MM.1S (cell line): ENCODE measurements at regions not wholly inside any gene's neighbourhood (a gene's known extent, or its start where the extent isn't known, plus 50 kb on each side); places are given as distances from the start of the nearest gene placed in this dataset.
"Not testable (repeated sequence)": the region's sequence is repeated elsewhere in the genome, so short reads cannot be mapped to it uniquely, and the experiment has no call there.

Source experiments
- DNase-seq: peaks from one replicate; pipeline ENCODE4 v3.0.0-alpha.2; 2015
- H2AFZ ChIP-seq: fragments of 300-600 bp; sonication (generic); 2 replicates; pipeline ENCODE4 v1.6.0; 2016; ENCODE audit warnings: antibody characterized with exemption, low read length
- H3F3A ChIP-seq: fragments of 300-600 bp; sonication (generic); 2 replicates; pipeline ENCODE4 v1.6.1; 2016; ENCODE audit warnings: mild to moderate bottlenecking, antibody characterized with exemption, low read length, moderate library complexity, mixed read lengths; ENCODE audit not compliant: insufficient read depth
- H3K27ac ChIP-seq: fragments of 300-600 bp; sonication (generic); 2 replicates; pipeline ENCODE4 v1.5.1; 2016; ENCODE audit warnings: mild to moderate bottlenecking, low read length
- H3K27me3 ChIP-seq: fragments of 300-600 bp; sonication (generic); replicated peaks from 2 replicates; pipeline ENCODE4 v1.6.0; 2016; ENCODE audit warnings: low read length; ENCODE audit not compliant: insufficient read depth
- H3K36me3 ChIP-seq: fragments of 300-600 bp; sonication (generic); replicated peaks from 2 replicates; pipeline ENCODE4 v1.6.1; 2016; ENCODE audit warnings: mild to moderate bottlenecking, low read length, mixed read lengths; ENCODE audit not compliant: insufficient read depth
- H3K4me1 ChIP-seq: fragments of 300-600 bp; sonication (generic); 2 replicates; pipeline ENCODE4 v1.6.1; 2016; ENCODE audit warnings: low read length, mixed read lengths
- H3K4me2 ChIP-seq: fragments of 300-600 bp; sonication (generic); 2 replicates; pipeline ENCODE4 v1.6.0; 2016; ENCODE audit warnings: low read depth, low read length
- H3K4me3 ChIP-seq: fragments of 300-600 bp; sonication (generic); 2 replicates; pipeline ENCODE4 v1.5.1; 2016; ENCODE audit warnings: low read length, mixed read lengths
- H3K79me2 ChIP-seq: fragments of 300-600 bp; sonication (generic); 2 replicates; pipeline ENCODE4 v1.6.1; 2016; ENCODE audit warnings: mixed run types, low read length, mixed read lengths
- H3K9ac ChIP-seq: fragments of 300-600 bp; sonication (generic); 2 replicates; pipeline ENCODE4 v1.6.1; 2016; ENCODE audit warnings: low read length, mixed read lengths
- H3K9me2 ChIP-seq: fragments of 300-600 bp; sonication (generic); replicated peaks from 2 replicates; pipeline ENCODE4 v1.6.1; 2016; ENCODE audit warnings: mild to moderate bottlenecking, low read length, mixed read lengths; ENCODE audit not compliant: insufficient read depth
- H3K9me3 ChIP-seq: fragments of 300-600 bp; sonication (generic); replicated peaks from 2 replicates; pipeline ENCODE4 v1.6.1; 2016; ENCODE audit warnings: mild to moderate bottlenecking, low read length, mixed read lengths; ENCODE audit not compliant: insufficient read depth
- H4K20me1 ChIP-seq: fragments of 300-600 bp; sonication (generic); 2 replicates; pipeline ENCODE4 v1.6.1; 2016; ENCODE audit warnings: mild to moderate bottlenecking, low read length, moderate library complexity, mixed read lengths; ENCODE audit not compliant: insufficient read depth
- CTCF ChIP-seq: fragments of 300-600 bp; sonication (generic); IDR thresholded peaks from 2 replicates; pipeline ENCODE4 v1.5.1; 2016; ENCODE audit warnings: antibody characterized with exemption, low read length, mixed read lengths
- EZH2 ChIP-seq: fragments of 300-600 bp; sonication (generic); optimal IDR thresholded peaks from 2 replicates; pipeline ENCODE3; 2017; ENCODE audit warnings: low read depth, mild to moderate bottlenecking, antibody characterized with exemption, low read length, mixed read lengths
- EZH2phosphoT487 ChIP-seq: fragments of 300-600 bp; sonication (generic); IDR thresholded peaks from 2 replicates; pipeline ENCODE4 v1.6.1; 2018; ENCODE audit warnings: antibody characterized with exemption, low read length

- Histone ChIP-seq H3K9me2 (no peaks in the 10 kb centered on the region), H4K20me1 (no peaks in the 10 kb centered on the region), H3K4me3 (no peak overlapping the region), H3K27ac (peak overlapping the region; percentile 87), H3K36me3 (no peaks in the 10 kb centered on the region), H3K79me2 (no peaks in the 10 kb centered on the region), H3K4me2 (peak overlapping the region; percentile 28; the same call in 1 of the 2 replicates), H2AFZ (peak overlapping the region; percentile 53), H3K9me3 (no peaks in the 10 kb centered on the region), H3K4me1 (peaks cover 54% of the 10 kb centered on the region), H3F3A (peaks cover 38% of the 10 kb centered on the region), H3K27me3 (no peaks in the 10 kb centered on the region), H3K9ac (peak overlapping the region; percentile 7; the same call in 1 of the 2 replicates)
- TF ChIP-seq CTCF (no peak), EZH2 (no peak)
- peak; percentile 45 for DNase-seq
Observed at GRCh38 chr12:4153343-4153892, 120.1 kb upstream of the CCND2 start.

- H3K79me2 ChIP-seq, result no peaks in the 10 kb centered on the region
- peaks cover 64% of the 10 kb centered on the region for H3K4me1 ChIP-seq
- H3K36me3 ChIP-seq, result no peaks in the 10 kb centered on the region
- H3K9ac ChIP-seq, result peak overlapping the region; percentile 23
- DNase-seq, result no peak
- H3K4me3 ChIP-seq, result no peak overlapping the region; the same call in 1 of the 2 replicates
- peak overlapping the region; percentile 32; the same call in 1 of the 2 replicates for H2AFZ ChIP-seq
- H3K27me3 ChIP-seq, result no peaks in the 10 kb centered on the region
- H3K27ac ChIP-seq, result peak overlapping the region; percentile 87
- peak overlapping the region; percentile 61 for H3K4me2 ChIP-seq
- TF ChIP-seq EZH2phosphoT487 (no peak), CTCF (no peak), EZH2 (no peak)
- H3F3A ChIP-seq, result peaks cover 43% of the 10 kb centered on the region
- H3K9me2 ChIP-seq, result no peaks in the 10 kb centered on the region
- H3K9me3 ChIP-seq, result no peaks in the 10 kb centered on the region
- H4K20me1 ChIP-seq, result no peaks in the 10 kb centered on the region
Observed at GRCh38 chr12:4152145-4152795, 121.3 kb upstream of the CCND2 start.

- Histone ChIP-seq H3K9ac (peak overlapping the region; percentile 23), H3K27ac (peak overlapping the region; percentile 87), H3K4me2 (peak overlapping the region; percentile 61), H3F3A (peaks cover 43% of the 10 kb centered on the region), H2AFZ (peak overlapping the region; percentile 32; the same call in 1 of the 2 replicates), H3K4me1 (peaks cover 72% of the 10 kb centered on the region), H3K27me3 (no peaks in the 10 kb centered on the region), H3K9me3 (no peaks in the 10 kb centered on the region), H4K20me1 (no peaks in the 10 kb centered on the region), H3K36me3 (no peaks in the 10 kb centered on the region), H3K9me2 (no peaks in the 10 kb centered on the region), H3K79me2 (no peaks in the 10 kb centered on the region), H3K4me3 (no peak overlapping the region; the same call in 1 of the 2 replicates)
- peak; percentile 53 for DNase-seq
- no peak for TF ChIP-seq EZH2
- TF ChIP-seq EZH2phosphoT487, result no peak
- no peak for TF ChIP-seq CTCF
Observed at GRCh38 chr12:4151362-4152121, 122.0 kb upstream of the CCND2 start.

GRCh38 chr12:4150355-4150754, 123.2 kb upstream of the CCND2 start:
- H3K4me3 ChIP-seq, H3K4me2 ChIP-seq, DNase-seq, H2AFZ ChIP-seq, H3K36me3 ChIP-seq, H3K9ac ChIP-seq, H3K9me3 ChIP-seq, H3K27me3 ChIP-seq, H3K9me2 ChIP-seq, H3K79me2 ChIP-seq, H3K27ac ChIP-seq, H4K20me1 ChIP-seq: not testable (repeated sequence)
- peaks cover 39% of the 10 kb centered on the region for H3F3A ChIP-seq
- peaks cover 79% of the 10 kb centered on the region for H3K4me1 ChIP-seq
